GM21423 (cell line): ENCODE measurements at regions not wholly inside any gene's neighbourhood (a gene's known extent, or its start where the extent isn't known, plus 50 kb on each side); places are given as distances from the start of the nearest gene placed in this dataset.

Experiments
- ATAC-seq: cut with Tn5 transposase; IDR thresholded peaks from one replicate; pipeline ENCODE4 v1.9.1; 2021; ENCODE audit warnings: mild to moderate bottlenecking, moderate library complexity; ENCODE audit not compliant: unreplicated experiment

GRCh38 chr1:239816081-239816782, 275.5 kb upstream of the FMN2 start:
- no peak for ATAC-seq

- no peak for ATAC-seq
These were observed 274.4 kb upstream of the FMN2 start for GRCh38 chr1:239817276-239817675.

DNA sequence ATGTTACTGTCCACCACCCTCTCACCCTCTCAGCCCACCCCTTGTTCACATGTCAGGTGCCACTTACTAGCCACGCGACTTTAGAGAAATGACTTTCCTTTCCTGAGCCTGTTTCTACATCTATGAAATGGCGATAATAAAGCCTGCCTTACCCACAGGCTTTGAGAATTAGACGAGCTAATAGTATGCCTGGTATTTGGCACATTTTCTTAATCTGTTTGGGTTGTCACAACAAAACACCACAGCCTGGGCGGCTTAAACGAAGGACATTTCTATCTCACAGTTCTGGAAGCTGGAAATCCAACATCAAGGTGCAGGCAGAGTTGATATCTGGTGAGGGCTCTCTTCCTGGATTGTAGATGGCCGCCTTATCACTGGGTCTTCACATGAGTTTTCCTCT, 273.9 kb upstream of the FMN2 start:
- ATAC-seq, result no peak

DNA sequence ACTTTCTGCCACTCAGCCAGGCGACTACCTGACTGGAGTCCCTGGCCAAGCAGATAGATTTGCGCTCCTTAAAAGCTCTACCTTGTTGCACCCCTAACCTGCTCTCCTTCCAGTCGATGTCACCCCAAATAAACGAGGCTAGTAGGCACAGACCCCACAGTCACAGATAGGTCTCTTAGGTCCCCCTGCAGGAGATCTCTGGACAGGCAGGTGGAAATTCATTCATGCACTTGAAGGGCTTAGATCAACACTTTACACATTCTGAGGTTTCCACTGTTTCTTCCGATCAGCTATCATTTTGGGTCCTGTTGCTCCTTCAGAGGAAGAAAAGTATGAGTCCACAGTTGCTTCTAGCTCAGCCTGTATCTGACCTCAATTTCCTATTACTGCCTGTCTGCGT, 272.6 kb upstream of the FMN2 start:
- ATAC-seq, result no peak

- no peak for ATAC-seq
These were observed 271.9 kb upstream of the FMN2 start for GRCh38 chr1:239819756-239820250.

GRCh38 chr1:239823852-239824251, 267.8 kb upstream of the FMN2 start:
- ATAC-seq, result no peak

DNA sequence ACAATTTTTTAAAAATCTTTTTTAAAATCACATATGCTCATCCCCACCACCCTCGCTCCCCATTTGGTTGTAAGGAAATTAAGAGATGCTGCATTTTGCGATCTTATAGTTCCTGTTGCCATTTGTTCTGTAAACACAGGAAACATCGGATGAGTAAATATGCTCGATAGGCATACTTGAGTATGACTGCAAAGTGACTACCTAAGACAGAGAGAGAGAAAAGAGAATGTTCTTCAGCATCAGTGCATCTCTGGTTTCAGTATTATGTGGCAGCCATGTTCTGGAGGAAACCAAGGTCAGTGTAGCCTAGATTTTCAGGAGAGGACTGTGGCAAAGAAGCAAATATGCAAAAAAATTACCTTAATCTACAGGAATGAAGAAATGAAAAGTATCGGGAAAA, 265.5 kb upstream of the FMN2 start:
- ATAC-seq, result no peak

DNA sequence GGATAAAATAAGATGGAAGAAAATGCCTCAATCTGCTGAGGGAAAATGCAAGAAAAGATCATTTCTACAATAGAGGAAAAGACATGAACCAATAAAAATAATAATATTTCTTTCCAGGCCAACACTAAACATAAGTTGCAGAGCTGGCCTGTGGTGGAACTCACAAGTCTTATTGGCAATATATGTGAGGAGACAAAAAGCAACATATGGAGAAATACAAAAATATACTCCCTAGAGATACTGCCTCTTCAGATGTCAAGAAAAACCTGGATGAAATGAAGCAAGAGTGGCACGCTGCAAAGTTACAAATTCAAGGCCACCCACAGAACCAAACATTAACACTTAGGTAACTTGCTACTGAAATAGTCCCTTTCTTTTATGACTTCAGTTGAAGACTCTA, 264.9 kb upstream of the FMN2 start:
- no peak for ATAC-seq

DNA sequence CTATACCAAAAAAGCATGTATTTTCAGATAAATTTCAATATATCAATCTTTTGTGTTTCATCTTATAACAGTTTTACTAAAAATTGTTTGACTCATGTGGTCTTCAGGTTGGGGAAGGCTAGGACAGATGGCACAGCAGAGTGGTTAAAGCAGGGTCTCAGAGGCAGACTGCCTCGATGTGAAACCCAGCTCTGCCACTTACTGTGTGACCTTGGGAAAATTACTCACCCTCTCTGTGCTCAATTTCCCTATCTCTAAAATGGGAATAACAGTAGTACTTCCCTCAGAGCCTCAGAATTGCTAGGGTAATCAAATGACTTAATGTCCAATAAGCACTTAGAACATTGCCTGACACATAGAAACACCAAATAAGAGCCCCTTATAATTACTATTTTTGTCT, 262.1 kb upstream of the FMN2 start:
- ATAC-seq, result no peak

DNA sequence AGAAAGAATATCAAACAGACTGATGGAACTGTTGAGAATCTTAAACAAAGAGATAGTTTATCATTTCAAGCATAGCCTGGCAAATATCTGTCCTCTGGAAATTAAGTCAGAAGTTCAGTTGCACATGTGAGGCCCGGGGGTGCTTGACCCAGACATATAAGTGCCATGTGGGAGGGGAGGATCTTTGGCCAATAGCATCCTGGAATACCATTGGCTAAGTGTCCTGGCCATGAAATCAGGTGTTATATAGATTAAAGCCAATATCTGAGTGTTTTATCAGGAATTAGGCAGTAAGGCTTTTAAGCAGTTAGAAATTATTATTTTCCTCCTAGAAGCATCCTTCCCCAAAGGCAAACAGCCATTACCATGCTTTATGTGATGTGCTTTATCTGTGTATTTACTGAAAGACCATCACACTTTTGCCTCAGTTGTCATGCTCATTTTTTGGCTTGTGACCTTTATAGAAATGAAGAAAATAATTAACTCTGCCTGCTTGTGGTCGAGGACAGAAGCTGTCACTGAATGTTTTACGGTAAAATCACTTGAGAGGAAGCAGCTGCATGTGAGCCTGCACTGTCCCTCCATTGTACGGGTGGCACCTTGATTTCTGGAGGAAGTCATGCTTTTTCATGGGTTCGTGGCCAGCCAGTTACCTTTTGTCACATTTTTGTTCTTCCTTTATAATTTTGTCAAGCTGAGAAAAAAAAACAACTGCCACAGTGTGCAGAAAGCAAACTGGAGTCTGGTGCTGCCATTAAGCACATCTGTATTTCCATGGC, 259.9 kb upstream of the FMN2 start:
- ATAC-seq, result no peak

GRCh38 chr1:239833723-239834122, 258.0 kb upstream of the FMN2 start:
- no peak for ATAC-seq

DNA sequence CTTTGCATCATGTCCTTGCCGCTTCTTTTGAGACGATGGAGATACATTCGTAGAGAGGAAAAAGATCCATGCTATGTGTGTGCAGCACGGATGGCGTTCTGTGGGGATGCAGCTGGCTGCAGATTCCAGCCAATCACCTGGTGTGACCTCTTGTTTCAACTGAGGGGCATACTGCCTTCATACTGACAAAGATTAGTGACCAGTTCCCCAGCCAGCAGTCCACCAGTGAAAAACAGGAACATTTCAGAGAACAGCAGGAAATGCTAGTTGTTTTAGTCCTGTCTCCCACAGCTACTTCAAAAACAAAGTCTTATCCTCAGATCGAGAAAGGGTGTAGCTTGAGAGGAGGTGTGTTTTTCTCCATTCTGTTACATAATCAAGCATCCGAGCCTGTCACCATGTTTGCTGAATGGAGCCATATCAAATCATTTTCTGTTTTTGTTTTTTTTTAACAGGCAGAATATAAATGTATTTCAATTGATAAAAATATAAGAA, 255.7 kb upstream of the FMN2 start:
- no peak for ATAC-seq

DNA sequence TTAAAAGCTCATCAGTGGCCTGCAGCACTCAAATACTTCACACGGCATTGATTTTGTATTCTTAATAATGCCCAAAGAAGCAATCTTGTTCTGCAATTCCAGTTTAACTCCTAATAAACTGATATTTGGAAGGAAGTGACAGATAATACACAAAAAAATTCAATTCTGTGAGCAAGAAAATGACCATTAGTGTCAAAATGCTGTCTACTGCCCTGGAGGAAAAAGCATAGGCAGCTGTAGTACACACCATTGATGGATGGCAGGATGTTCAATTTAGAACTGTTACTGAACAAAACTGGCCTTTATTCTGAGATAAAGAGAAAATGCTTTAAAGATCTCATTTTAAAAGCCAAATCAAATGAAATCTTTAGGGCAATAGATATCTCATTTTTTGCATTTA, 251.3 kb upstream of the FMN2 start:
- ATAC-seq, result no peak

DNA sequence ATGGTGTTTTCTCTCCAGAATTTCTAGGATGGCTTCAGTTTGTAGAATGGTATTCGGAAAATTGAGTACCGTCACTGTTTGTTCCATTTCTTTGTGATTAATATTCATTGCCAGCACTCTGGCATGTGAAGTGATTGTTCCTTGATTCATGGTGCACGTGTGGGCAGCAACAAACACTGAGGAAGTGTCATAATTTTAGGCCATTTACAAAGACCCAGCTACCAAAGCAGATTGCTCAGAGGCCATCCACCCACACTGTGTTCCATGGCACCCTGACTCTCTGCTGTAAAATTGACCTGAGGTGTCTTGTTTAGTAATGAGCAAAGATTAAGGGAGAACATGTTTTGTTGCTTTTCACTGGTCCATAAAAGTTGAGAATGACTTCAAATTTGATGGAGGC, 250.9 kb upstream of the FMN2 start:
- no peak for ATAC-seq

DNA sequence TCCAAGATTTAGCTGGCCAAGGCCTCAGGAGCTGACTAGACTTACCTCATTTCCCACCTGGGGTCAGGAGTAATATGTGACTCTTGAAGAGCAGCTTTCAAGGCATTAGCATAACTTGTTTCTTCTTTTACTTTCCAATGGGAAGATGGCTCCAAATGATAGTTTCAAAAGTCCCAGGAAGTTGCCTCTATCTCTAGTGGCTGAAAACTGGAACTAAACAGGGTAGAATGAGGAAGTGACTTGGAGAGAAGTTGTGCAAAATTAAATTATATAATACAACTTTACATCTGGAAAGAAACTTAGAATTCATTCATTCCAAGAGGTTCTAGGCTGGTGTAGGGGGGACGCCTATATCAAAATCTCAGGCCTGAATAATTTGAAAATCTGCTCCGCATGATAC, 250.1 kb upstream of the FMN2 start:
- ATAC-seq, result no peak

DNA sequence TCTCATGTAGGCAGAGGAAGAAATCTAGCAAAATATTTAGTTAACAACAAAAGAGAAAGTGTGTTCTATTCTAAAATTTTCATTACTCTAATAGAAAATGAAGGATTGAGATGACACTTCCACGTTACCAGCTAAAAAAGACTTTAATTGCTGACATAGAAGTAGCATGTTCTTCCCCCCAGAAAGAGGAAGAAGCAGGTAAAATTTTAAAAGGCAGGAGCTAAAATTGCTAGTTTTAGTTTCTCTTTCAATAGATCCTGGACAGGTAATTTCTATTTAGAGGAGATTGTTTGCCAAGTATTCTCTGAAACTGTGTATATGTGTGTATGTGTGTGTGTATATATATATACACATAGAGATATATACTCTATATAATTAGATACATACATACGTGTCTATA, 248.1 kb upstream of the FMN2 start:
- no peak for ATAC-seq

DNA sequence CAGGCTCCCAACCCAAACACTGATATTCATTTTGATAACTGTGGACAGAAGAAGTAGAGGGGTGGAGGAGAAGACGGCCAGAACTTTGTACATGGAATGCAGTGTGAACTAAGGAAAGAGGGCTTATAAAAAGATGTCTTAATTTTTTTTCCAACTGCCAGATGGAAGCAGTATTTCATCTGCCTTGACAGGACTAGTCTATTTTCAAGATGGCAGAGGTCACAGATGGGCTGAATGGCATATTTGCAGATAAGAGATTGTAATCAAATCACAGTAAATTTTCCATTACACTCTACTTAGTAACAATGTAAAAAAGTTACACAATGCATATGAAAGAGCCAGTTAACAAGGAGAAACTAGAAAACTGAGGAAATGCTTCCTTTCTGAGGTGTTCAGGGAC, 246.8 kb upstream of the FMN2 start:
- ATAC-seq, result no peak

DNA sequence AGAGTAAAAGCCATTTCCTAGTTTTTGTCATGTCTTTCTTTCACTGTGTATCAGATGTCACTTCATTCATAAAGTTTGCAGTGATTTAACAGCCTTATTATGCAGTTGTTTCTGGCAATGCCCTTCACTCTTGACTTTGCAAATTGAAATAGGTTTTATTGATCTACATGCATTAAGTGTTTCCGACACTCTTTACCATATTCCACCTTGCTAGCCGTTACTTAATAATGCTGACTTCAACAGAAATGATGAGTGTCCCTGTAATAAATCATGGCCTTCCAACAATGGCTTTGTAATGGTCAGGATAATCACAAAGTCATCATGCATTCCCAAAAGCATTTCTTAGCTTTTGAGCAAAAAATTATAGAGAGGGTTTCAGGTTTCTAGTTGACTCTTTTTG, 236.8 kb upstream of the FMN2 start:
- ATAC-seq, result no peak

- no peak for ATAC-seq
These were observed 235.6 kb upstream of the FMN2 start for GRCh38 chr1:239856067-239856466.

DNA sequence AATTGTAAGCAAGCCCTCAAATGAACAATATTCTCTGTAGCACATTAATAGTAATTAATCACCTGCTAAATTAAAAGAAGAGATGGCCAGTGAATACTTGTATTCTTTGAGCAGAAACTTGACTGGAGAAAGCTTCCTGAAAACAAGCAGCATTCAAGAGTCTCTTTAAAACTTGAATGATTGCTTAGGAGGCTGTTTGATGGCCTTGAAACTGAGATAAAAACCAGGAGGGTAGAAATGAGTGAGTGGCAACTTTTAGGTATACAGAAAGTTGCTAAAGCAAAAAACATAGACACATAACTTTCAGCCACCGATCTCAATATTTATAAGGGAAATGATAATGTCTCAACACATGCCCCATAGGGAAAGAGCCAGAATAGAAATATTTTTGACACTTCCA, 234.8 kb upstream of the FMN2 start:
- no peak for ATAC-seq

DNA sequence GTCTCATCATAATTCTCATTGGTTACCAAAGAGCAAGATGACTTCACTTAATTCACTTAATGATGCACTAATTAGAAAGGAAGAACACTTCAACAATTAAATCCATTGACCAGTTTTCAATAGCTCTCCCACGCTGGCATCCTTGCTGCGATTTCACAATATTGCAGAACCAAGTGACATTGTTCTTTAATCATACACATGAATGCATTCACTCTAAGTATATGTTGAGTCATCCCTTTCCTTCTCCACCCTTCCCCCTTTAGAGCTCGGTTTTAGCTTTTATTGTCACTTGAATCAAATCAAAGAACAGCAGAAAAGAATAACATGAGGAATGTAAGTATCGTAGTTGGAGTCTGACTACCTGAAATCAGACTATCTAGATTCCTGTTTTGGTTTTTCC, 233.6 kb upstream of the FMN2 start:
- ATAC-seq, result no peak

- ATAC-seq, result no peak
These were observed 233.2 kb upstream of the FMN2 start for GRCh38 chr1:239858529-239858928.
